Fibroblast of lung (primary cell): ENCODE measurements at regions not wholly inside any gene's neighbourhood (a gene's known extent, or its start where the extent isn't known, plus 50 kb on each side); places are given as distances from the start of the nearest gene placed in this dataset.

Experiments
- DNase-seq, 2 donors: peaks; one replicate each; pipeline versions ENCODE4 v3.0.0 to v3.0.0-alpha.2; 2010; ENCODE audit warnings: low read depth in 2 of 2
- H2AFZ ChIP-seq: 2 replicates; pipeline ENCODE4 v1.5.1; 2012; ENCODE audit warnings: low read length, control low read depth, inconsistent platforms
- H3K27ac ChIP-seq: 2 replicates; pipeline ENCODE4 v1.5.1; 2011; ENCODE audit warnings: low read length, control low read depth; ENCODE audit not compliant: insufficient read depth
- H3K27me3 ChIP-seq: 2 replicates; pipeline ENCODE4 v1.5.1; 2011; ENCODE audit warnings: mild to moderate bottlenecking, low read length; ENCODE audit not compliant: control insufficient read depth, insufficient read depth
- H3K36me3 ChIP-seq: 2 replicates; pipeline ENCODE4 v1.5.1; 2011; ENCODE audit warnings: low read length; ENCODE audit not compliant: control insufficient read depth, insufficient read depth
- H3K4me1 ChIP-seq: 2 replicates; pipeline ENCODE4 v1.5.1; 2011; ENCODE audit warnings: low read length; ENCODE audit not compliant: control insufficient read depth, insufficient read depth; ENCODE audit errors: extremely low read depth
- H3K4me2 ChIP-seq: 2 replicates; pipeline ENCODE4 v1.5.1; 2011; ENCODE audit warnings: low read length, control low read depth; ENCODE audit not compliant: insufficient read depth; ENCODE audit errors: extremely low read depth
- H3K4me3 ChIP-seq, 4 experiments: fragments of 200-600 bp in 1 of 4; sonication (generic) in 1 of 4; replicated peaks in 1 of 4; 2 replicates each; pipeline ENCODE4 v1.5.1; 2011 to 2016; ENCODE audit warnings: low read length in 4 of 4, low read depth in 3 of 4, mild to moderate bottlenecking in 3 of 4, control low read depth in 2 of 4, inconsistent platforms in 1 of 4, mixed read lengths in 1 of 4; ENCODE audit not compliant: insufficient read depth in 1 of 4; ENCODE audit errors: control extremely low read depth in 1 of 4
- H3K79me2 ChIP-seq: 2 replicates; pipeline ENCODE4 v1.5.1; 2012; ENCODE audit warnings: mild to moderate bottlenecking, low read length, inconsistent platforms; ENCODE audit not compliant: control insufficient read depth, insufficient read depth
- H3K9ac ChIP-seq: 2 replicates; pipeline ENCODE4 v1.5.1; 2011; ENCODE audit warnings: mild to moderate bottlenecking, low read length, control low read depth; ENCODE audit not compliant: insufficient read depth
- H3K9me3 ChIP-seq: 2 replicates; pipeline ENCODE4 v1.5.1; 2012; ENCODE audit warnings: low read depth, low read length; ENCODE audit not compliant: control insufficient read depth, insufficient read depth
- H4K20me1 ChIP-seq: 2 replicates; pipeline ENCODE4 v1.5.1; 2011; ENCODE audit warnings: low read length; ENCODE audit not compliant: control insufficient read depth, insufficient read depth; ENCODE audit errors: extremely low read depth
- EZH2 ChIP-seq: IDR thresholded peaks from 2 replicates; pipeline ENCODE4 v1.5.1; 2012; ENCODE audit warnings: low read length, control low read depth, mild to moderate bottlenecking; ENCODE audit errors: missing control alignments
- TF ChIP-seq, protein P1 (sequence below), 2 donors: IDR thresholded peaks in 1 of 2; conservative IDR thresholded peaks in 1 of 2; 1 replicate in 1 of 2; 2 replicates in 1 of 2; pipeline ENCODE4 v1.5.1; 2011 to 2012; ENCODE audit warnings: low read length in 2 of 2, control low read depth in 1 of 2, inconsistent platforms in 1 of 2, low read depth in 1 of 2, mild to moderate bottlenecking in 1 of 2

DNA sequence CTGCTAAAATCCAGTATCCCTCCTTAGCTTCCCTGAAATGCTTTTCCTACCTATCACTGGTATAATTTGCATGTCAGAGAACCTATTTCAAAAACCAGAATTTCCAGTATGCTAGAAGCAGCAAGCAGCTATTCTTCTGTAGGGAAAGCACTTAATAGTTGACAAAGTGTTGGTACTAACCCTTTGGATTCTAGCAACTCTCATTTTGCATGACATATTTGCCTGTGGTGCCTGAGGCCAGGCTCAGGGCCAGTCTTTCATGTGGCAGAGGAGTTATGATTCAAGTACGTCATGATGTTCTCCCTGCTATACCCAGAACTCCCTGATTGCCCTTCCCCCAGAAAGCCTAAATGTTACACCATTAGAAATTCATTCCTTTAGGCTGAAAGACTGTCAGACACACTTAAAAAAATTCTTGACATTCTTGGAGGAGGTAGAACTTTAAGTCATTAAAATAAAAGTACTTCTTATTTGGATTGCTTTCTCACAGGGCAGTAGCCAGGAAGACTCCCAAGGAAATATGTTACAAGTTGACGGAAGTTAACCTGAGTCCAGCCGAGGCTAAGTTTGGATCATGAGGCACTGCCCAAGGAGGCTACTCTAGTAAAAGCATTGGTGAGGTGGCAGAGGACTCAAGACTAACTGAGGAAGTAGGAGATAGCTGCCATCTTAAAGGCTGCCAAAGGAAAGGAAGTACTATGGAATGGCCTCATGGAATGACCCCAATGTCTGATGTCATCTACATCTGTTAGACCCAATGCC is 298.4 kb upstream of the SPAG17 start:
- Histone ChIP-seq H3K9ac (no peak overlapping the region), H4K20me1 (no peaks in the 10 kb centered on the region), H3K27me3 (no peaks in the 10 kb centered on the region), H2AFZ (no peak overlapping the region), H3K79me2 (no peaks in the 10 kb centered on the region), H3K4me2 (no peak overlapping the region), H3K4me1 (no peaks in the 10 kb centered on the region), H3K27ac (no peak overlapping the region), H3K36me3 (no peaks in the 10 kb centered on the region), H3K4me3 (no peak overlapping the region), H3K9me3 (no peaks in the 10 kb centered on the region)
- TF ChIP-seq, protein P1, sequence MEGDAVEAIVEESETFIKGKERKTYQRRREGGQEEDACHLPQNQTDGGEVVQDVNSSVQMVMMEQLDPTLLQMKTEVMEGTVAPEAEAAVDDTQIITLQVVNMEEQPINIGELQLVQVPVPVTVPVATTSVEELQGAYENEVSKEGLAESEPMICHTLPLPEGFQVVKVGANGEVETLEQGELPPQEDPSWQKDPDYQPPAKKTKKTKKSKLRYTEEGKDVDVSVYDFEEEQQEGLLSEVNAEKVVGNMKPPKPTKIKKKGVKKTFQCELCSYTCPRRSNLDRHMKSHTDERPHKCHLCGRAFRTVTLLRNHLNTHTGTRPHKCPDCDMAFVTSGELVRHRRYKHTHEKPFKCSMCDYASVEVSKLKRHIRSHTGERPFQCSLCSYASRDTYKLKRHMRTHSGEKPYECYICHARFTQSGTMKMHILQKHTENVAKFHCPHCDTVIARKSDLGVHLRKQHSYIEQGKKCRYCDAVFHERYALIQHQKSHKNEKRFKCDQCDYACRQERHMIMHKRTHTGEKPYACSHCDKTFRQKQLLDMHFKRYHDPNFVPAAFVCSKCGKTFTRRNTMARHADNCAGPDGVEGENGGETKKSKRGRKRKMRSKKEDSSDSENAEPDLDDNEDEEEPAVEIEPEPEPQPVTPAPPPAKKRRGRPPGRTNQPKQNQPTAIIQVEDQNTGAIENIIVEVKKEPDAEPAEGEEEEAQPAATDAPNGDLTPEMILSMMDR (conservative IDR thresholded peaks at IDR 0.05 in 1 of 2, IDR thresholded peaks at IDR 0.05 in 1 of 2; ENCODE audit: low read depth in 1 of 2, low read length in 2 of 2): no peak
- TF ChIP-seq EZH2: no peak
- DNase-seq: no peak

DNA sequence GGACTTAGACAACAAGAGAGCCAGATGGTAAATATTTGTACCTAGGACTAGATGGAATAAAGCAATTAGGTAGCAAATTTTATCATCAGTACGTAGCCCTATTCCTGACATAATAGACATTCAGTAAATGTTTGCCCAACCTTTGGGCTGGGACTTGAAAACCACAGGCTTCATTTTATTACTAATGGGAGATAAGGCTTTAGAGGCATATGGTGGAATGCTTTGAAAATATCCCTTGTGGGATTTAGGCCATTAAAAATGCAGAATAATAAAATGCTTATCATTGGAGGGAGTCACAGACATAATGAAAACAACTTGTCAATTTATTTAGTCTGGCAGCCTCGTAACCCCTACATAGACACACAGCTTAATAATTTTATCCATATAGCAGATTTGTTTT is 296.1 kb upstream of the SPAG17 start:
- no peak overlapping the region for H3K9ac ChIP-seq
- DNase-seq: peak in 1 of 2 donors; percentile 0
- no peaks in the 10 kb centered on the region for H3K27me3 ChIP-seq
- no peak overlapping the region for H3K27ac ChIP-seq
- TF ChIP-seq, protein P1 (conservative IDR thresholded peaks at IDR 0.05 in 1 of 2, IDR thresholded peaks at IDR 0.05 in 1 of 2; ENCODE audit: low read depth in 1 of 2, low read length in 2 of 2): no peak
- TF ChIP-seq EZH2: no peak
- H3K36me3 ChIP-seq: no peaks in the 10 kb centered on the region
- no peaks in the 10 kb centered on the region for H3K79me2 ChIP-seq
- no peaks in the 10 kb centered on the region for H3K9me3 ChIP-seq
- no peaks in the 10 kb centered on the region for H3K4me1 ChIP-seq
- no peak overlapping the region for H3K4me2 ChIP-seq
- no peak overlapping the region for H3K4me3 ChIP-seq
- H2AFZ ChIP-seq: no peak overlapping the region
- H4K20me1 ChIP-seq: no peaks in the 10 kb centered on the region

DNA sequence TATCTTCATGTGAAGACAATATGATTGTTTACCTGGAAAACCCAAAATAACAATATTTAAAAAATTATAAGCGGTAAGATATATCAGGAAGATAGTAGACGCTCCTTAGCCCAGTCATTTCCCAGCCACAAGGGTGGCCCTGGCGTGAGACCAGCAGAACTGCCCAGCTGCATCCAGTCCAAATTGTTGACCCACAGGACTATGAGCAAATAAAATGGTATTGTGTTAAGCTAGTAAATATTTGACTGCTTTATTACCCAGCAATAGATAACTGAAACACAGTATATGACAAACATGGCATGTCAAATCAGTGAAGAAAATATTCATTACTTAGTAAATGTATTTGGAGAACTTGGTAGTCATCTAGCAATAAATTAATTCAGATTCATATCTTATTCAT is 294.3 kb upstream of the SPAG17 start:
- no peaks in the 10 kb centered on the region for H3K27me3 ChIP-seq
- H3K4me1 ChIP-seq: no peaks in the 10 kb centered on the region
- H2AFZ ChIP-seq: no peak overlapping the region
- H3K4me3 ChIP-seq: no peak overlapping the region
- H3K9me3 ChIP-seq: no peaks in the 10 kb centered on the region
- H3K9ac ChIP-seq: no peak overlapping the region
- no peak for DNase-seq
- TF ChIP-seq, protein P1 (conservative IDR thresholded peaks at IDR 0.05 in 1 of 2, IDR thresholded peaks at IDR 0.05 in 1 of 2; ENCODE audit: low read depth in 1 of 2, low read length in 2 of 2): no peak
- no peak for TF ChIP-seq EZH2
- no peaks in the 10 kb centered on the region for H3K36me3 ChIP-seq
- no peak overlapping the region for H3K4me2 ChIP-seq
- H4K20me1 ChIP-seq: no peaks in the 10 kb centered on the region
- H3K27ac ChIP-seq: no peak overlapping the region
- no peaks in the 10 kb centered on the region for H3K79me2 ChIP-seq
